EL (cell line): ENCODE measurements at regions not wholly inside any gene's neighbourhood (a gene's known extent, or its start where the extent isn't known, plus 50 kb on each side); places are given as distances from the start of the nearest gene placed in this dataset.
"Not testable (repeated sequence)": the region's sequence is repeated elsewhere in the genome, so short reads cannot be mapped to it uniquely, and the experiment has no call there.

Experiments
- DNase-seq: peaks from one replicate; pipeline ENCODE4 v3.0.0-alpha.2; 2016

- no peak for DNase-seq
Observed at GRCh38 chr13:79908381-79908780, 427.4 kb downstream of the NDFIP2 start.

GRCh38 chr13:79907527-79907926 is 426.6 kb downstream of the NDFIP2 start:
- DNase-seq, result no peak

GRCh38 chr13:79906345-79906744 is 425.4 kb downstream of the NDFIP2 start:
- no peak for DNase-seq

- no peak for DNase-seq
Observed at GRCh38 chr13:79905018-79905417, 424.1 kb downstream of the NDFIP2 start.

- no peak for DNase-seq
Observed at GRCh38 chr13:79904581-79904980, 423.6 kb downstream of the NDFIP2 start.

- peak; percentile 43 for DNase-seq
Observed at GRCh38 chr13:79901336-79901735, 420.4 kb downstream of the NDFIP2 start.

- no peak for DNase-seq
Observed at GRCh38 chr13:79900356-79900755, 419.4 kb downstream of the NDFIP2 start.

- DNase-seq, result peak; percentile 22
Observed at GRCh38 chr13:79898996-79899395, 418.0 kb downstream of the NDFIP2 start.

GRCh38 chr13:79898202-79898826 is 417.4 kb downstream of the NDFIP2 start:
- no peak for DNase-seq

GRCh38 chr13:79896851-79897250 is 415.9 kb downstream of the NDFIP2 start:
- DNase-seq, result no peak

- no peak for DNase-seq
Observed at GRCh38 chr13:79895416-79895815, 414.5 kb downstream of the NDFIP2 start.

GRCh38 chr13:79887278-79887677 is 406.3 kb downstream of the NDFIP2 start:
- DNase-seq, result not testable (repeated sequence)

- DNase-seq, result no peak
Observed at GRCh38 chr13:79886601-79887000, 405.6 kb downstream of the NDFIP2 start.

- DNase-seq, result no peak
Observed at GRCh38 chr13:79884890-79885289, 403.9 kb downstream of the NDFIP2 start.

- no peak for DNase-seq
Observed at GRCh38 chr13:79883216-79883615, 402.3 kb downstream of the NDFIP2 start.

- no peak for DNase-seq
Observed at GRCh38 chr13:79880818-79881217, 399.9 kb downstream of the NDFIP2 start.

GRCh38 chr13:79874396-79875360 is 393.7 kb downstream of the NDFIP2 start:
- DNase-seq, result peak; percentile 7

GRCh38 chr13:79871594-79871993 is 390.6 kb downstream of the NDFIP2 start:
- DNase-seq, result no peak

- peak; percentile 5 for DNase-seq
Observed at GRCh38 chr13:79870766-79871165, 389.8 kb downstream of the NDFIP2 start.

GRCh38 chr13:79870123-79870522 is 389.2 kb downstream of the NDFIP2 start:
- peak; percentile 16 for DNase-seq

GRCh38 chr13:79869326-79869725 is 388.4 kb downstream of the NDFIP2 start:
- no peak for DNase-seq

GRCh38 chr13:79867254-79867653 is 386.3 kb downstream of the NDFIP2 start:
- DNase-seq, result peak; percentile 12

- DNase-seq, result no peak
Observed at GRCh38 chr13:79866436-79866835, 385.5 kb downstream of the NDFIP2 start.

GRCh38 chr13:79862515-79862914 is 381.6 kb downstream of the NDFIP2 start:
- no peak for DNase-seq
